ENCODE measurements at regions not wholly inside any gene's neighbourhood (a gene's known extent, or its start where the extent isn't known, plus 50 kb on each side); places are given as distances from the start of the nearest gene placed in this dataset.

- no peak for TF ChIP-seq POLR2A (IDR thresholded peaks at IDR 0.05; ENCODE audit: low read length)
- no peak for TF ChIP-seq GATA1 (IDR thresholded peaks at IDR 0.05; ENCODE audit: low read depth, low read length)
Observed at GRCh38 chr13:63680704-63681103, 2265.1 kb upstream of the PCDH20 start.
